HG02588 (cell line): ENCODE measurements at regions not wholly inside any gene's neighbourhood (a gene's known extent, or its start where the extent isn't known, plus 50 kb on each side); places are given as distances from the start of the nearest gene placed in this dataset.

Experiments
- ATAC-seq: cut with Tn5 transposase; IDR thresholded peaks from one replicate; pipeline ENCODE4 v1.9.1; 2021; ENCODE audit warnings: mild to moderate bottlenecking, moderate library complexity; ENCODE audit not compliant: unreplicated experiment

GRCh38 chr5:99926463-99926862 is 608.7 kb upstream of the FAM174A start:
- ATAC-seq: no peak

DNA sequence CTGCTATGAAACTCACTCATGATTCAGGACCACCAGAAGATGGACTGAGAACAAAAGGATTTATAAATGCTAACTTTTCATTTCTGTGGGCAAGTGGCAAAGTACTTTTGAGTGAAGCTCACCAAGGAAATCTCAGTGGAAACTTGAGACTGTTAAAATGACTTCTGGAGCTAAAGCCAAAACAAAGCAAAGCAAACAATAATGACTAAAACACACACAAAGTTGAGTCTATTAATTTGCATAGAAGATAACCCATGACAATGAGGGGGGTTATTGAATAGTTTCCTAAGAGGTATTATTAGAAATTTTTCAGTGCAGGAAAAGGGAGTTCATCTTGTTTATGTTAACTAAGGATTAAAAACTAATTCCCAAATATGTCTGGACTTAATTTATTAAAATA is 612.8 kb upstream of the FAM174A start:
- ATAC-seq: no peak

- no peak for ATAC-seq
These were observed 623.2 kb upstream of the FAM174A start for GRCh38 chr5:99911971-99912370.

DNA sequence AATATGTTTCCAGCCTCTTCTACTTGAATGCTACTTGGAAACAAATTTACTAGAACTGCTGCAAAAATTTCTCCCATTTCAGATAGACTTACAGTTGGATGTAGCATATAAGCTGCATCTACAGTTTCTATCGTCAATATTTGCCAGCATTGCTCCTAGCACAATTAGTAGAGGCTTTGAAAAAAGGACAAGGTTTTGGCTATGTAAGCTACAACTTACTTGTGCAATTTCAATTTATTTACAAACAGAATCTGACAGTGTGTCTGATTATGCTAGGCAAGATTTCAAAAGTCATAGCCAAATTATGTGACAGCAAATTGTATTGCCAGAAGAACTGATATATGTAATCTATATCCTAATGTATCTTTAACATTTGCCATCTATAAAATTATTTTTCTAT is 628.4 kb upstream of the FAM174A start:
- ATAC-seq: no peak

- ATAC-seq: no peak
These were observed 633.2 kb upstream of the FAM174A start for GRCh38 chr5:99901972-99902371.

- no peak for ATAC-seq
These were observed 634.8 kb upstream of the FAM174A start for GRCh38 chr5:99900302-99900852.

- ATAC-seq: no peak
These were observed 655.2 kb upstream of the FAM174A start for GRCh38 chr5:99879791-99880511.

GRCh38 chr5:99878830-99879229 is 656.3 kb upstream of the FAM174A start:
- ATAC-seq: no peak

GRCh38 chr5:99866740-99867139 is 668.4 kb upstream of the FAM174A start:
- peak; percentile 72 for ATAC-seq

DNA sequence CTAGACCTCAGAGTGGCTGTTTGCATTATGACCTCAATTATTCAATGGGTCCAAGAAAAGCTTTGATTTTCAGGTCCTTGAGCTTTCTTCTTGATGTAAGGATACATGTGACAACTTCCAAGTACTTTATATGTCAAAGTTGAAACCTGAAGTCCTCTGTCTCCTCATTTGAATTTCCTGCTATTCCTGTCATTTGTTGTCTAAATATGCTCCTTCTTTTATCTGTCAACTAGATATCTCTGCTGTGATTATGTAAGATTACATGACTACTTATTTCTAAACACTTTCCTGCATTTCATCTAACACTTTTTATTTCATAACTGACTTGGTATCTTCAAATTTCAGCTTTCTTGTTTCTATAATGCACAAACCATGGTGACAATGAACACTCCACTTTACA is 670.0 kb upstream of the FAM174A start:
- no peak for ATAC-seq

GRCh38 chr5:99835791-99836190 is 699.4 kb upstream of the FAM174A start:
- ATAC-seq: no peak

DNA sequence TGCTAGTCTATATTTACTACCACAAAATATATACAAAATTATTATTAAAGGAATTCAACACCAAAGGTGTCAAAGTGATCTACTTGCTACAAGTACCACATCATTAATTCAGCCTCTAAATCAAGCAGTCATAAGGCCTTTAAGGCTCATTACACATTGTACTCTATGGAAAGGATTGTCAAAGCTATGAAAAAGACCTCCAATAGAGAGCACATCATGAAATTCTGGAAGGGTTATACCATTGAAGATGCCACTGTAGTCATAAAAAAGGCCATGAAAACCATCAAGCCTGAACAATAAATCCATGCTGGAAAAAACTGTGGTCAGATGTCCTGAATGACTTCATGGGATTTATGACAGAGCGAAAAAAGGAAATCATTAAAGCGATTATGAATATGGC is 708.0 kb upstream of the FAM174A start:
- no peak for ATAC-seq

- ATAC-seq: no peak
These were observed 717.4 kb upstream of the FAM174A start for GRCh38 chr5:99817796-99818195.

DNA sequence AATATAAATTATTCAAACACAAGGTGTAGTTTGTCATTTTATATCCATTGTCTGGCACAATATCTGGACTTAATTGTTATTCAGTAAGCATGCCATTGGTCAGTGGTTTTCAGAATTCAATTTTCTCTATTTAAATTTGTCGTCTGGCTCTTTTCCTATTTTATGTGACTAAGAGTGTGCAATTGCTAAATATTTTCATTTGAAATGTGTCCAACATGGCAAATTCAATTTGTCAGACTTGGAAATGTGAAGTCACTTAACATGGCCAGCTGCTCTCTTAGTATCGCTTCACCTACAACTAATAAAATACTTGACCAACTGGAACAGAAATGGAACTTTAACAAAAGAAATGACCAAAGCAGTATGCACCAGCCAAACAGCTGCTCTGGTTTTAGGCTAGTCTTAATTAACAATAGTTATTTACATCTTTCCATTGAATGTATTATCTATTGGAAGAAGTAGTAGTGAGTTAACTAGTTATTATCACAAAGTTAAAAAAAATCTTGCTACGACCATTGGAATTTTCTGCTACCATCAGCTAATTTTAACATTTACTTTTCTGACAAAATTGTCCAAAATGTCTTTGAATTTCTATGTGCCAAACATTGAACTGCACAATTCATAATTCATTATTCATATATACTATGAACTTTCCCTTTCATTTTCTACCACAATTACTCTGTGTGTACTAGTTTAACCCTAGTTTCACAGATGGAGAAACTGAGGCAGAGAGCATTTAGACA is 720.7 kb upstream of the FAM174A start:
- ATAC-seq: no peak

GRCh38 chr5:99808657-99809230 is 726.4 kb upstream of the FAM174A start:
- no peak for ATAC-seq

DNA sequence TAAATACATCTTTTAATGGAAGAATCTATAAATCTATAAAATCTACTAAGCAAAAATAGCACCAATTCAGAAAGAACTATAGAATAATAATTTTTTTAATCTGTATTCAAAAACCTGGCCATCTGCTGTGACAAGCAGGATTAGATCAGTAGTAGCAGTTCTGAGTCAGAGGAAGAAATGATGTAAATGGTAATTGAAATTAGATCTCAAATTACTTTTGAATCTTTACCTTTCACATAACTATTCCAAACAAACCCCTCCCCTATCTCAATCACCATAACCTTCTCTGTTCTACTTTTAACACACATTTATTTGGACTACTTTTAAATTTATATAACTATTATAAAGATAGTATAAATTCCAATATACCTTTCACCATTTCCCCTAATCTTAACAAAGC is 727.8 kb upstream of the FAM174A start:
- no peak for ATAC-seq

DNA sequence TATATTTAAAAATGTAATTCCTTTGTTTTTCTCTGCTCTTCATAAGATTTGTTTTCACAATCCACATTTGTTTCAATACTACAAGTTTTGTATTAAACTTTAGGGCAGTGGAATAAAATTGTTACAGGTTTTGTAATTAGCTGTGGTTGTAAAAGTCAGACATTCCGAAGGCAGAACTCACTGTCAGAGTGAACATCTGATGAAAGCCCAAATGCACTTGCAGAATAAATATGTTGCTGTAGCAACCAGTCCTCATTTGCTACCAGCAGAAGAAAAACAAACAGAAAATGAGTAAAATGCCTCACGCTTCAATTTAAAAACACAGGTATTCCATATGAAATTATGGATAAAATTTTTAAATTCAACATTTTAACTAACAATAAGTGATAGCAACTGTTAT is 740.1 kb upstream of the FAM174A start:
- no peak for ATAC-seq

DNA sequence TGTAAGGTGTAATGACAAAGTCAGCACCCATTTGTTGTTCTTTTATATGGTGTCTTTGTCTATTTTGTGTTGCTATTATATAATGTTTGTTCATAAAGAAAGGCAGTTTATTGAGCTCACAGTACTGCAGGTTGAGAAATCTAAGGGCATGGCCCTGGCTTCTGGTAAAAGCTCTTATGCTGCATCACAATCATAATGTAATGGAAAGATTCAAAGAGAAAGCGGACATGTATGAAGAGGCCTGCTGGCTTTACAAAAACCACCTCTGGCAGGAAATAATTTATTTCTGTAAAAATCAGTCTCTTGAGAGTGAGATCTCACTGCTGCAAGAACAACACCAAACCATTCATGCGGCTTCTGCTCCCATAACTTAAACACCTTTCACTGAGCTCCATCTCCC is 746.7 kb upstream of the FAM174A start:
- ATAC-seq: no peak

DNA sequence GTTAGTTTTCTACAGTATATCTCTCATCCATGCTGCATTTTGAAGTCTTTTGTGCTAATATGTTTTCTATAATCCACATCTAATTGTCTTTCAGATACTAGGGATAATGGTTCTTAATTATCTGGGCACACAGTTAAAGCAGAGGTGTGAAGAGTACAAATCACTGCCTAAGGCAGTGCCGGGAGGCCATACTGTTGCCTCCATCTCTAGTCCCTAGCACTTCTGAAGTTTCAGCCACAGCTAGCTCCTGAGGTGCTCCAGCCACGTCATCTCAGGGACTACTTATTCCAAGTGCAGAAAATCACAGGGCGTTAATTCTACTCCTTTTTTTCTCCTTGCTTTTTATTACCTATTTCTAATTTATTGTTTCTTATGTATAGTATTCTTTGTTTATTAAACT is 760.0 kb upstream of the FAM174A start:
- no peak for ATAC-seq

- no peak for ATAC-seq
These were observed 761.9 kb upstream of the FAM174A start for GRCh38 chr5:99773290-99773689.

GRCh38 chr5:99771296-99771695 is 763.9 kb upstream of the FAM174A start:
- ATAC-seq: no peak

- ATAC-seq: no peak
These were observed 770.2 kb upstream of the FAM174A start for GRCh38 chr5:99765011-99765410.
